Endothelial cell of umbilical vein (primary cell): ENCODE measurements at regions not wholly inside any gene's neighbourhood (a gene's known extent, or its start where the extent isn't known, plus 50 kb on each side); places are given as distances from the start of the nearest gene placed in this dataset.

Experiments
- BruUV-seq: library from RNA; stranded (reverse); fragments of 400-500 nt; replicated peaks from 2 replicates; lab custom pipeline; 2021; lab: Mats Ljungman, UMichigan
- CTCF ChIA-PET: fragments of 300-600, 350-600 bp; sonication (Branson Sonifier 250); formaldehyde crosslinking; loops from one replicate; lab custom pipeline; 2021; ENCODE audit warnings: antibody characterized with exemption, inconsistent platforms; lab: Charles Lee
- POLR2A ChIA-PET: fragments of 300-600, 350-600 bp; sonication (Branson Sonifier 250); formaldehyde crosslinking; loops from one replicate; lab custom pipeline; 2021; ENCODE audit warnings: antibody characterized with exemption, inconsistent platforms; lab: Charles Lee
- DNase-seq: peaks from one replicate; pipeline ENCODE4 v3.0.0-alpha.2; 2011; ENCODE audit warnings: low read depth, low spot score
- FAIRE-seq: peaks from 2 replicates; lab custom pipeline; 2011; peaks lifted over from hg19 to GRCh38; lab: Jason Lieb, UNC
- H2AFZ ChIP-seq: 2 replicates; pipeline ENCODE4 v1.6.0; 2012; ENCODE audit warnings: low read depth, low read length, control low read depth, inconsistent platforms
- H3K27ac ChIP-seq: 2 replicates; pipeline ENCODE4 v1.5.1; 2011; ENCODE audit warnings: low read depth, mild to moderate bottlenecking, control low read depth, low read length, moderate library complexity; ENCODE audit not compliant: insufficient read depth
- H3K27me3 ChIP-seq, 2 experiments: 2 replicates each; pipeline versions ENCODE4 v1.6.0 to v1.6.1; 2011; ENCODE audit warnings: low read length in 2 of 2, mixed read lengths in 1 of 2; ENCODE audit not compliant: control insufficient read depth in 2 of 2, insufficient read depth in 2 of 2
- H3K36me3 ChIP-seq, 2 experiments: 2 replicates in 1 of 2; 3 replicates in 1 of 2; pipeline ENCODE4 v1.5.1; 2011; ENCODE audit warnings: low read length in 2 of 2, mild to moderate bottlenecking in 1 of 2, moderate library complexity in 1 of 2; ENCODE audit not compliant: control insufficient read depth in 2 of 2, insufficient read depth in 2 of 2; ENCODE audit errors: extremely low read depth in 1 of 2
- H3K4me1 ChIP-seq: 3 replicates; pipeline ENCODE4 v1.5.1; 2011; ENCODE audit warnings: mild to moderate bottlenecking, low read length; ENCODE audit not compliant: control insufficient read depth, insufficient read depth; ENCODE audit errors: extremely low read depth
- H3K4me2 ChIP-seq: 2 replicates; pipeline ENCODE4 v1.6.1; 2011; ENCODE audit warnings: low read length, control low read depth, mixed read lengths; ENCODE audit not compliant: insufficient read depth
- H3K4me3 ChIP-seq, 3 experiments: fragments of 200-600 bp in 1 of 3; sonication (generic), shearing (Covaris generic) in 1 of 3; replicated peaks in 1 of 3; 2 replicates each; pipeline ENCODE4 v1.5.1; 2011 to 2016; ENCODE audit warnings: control low read depth in 3 of 3, low read length in 3 of 3, mild to moderate bottlenecking in 2 of 3, inconsistent platforms in 1 of 3, low read depth in 1 of 3, moderate library complexity in 1 of 3; ENCODE audit not compliant: insufficient read depth in 1 of 3
- H3K79me2 ChIP-seq: 2 replicates; pipeline ENCODE4 v1.6.0; 2012; ENCODE audit warnings: low read length, inconsistent platforms; ENCODE audit not compliant: control insufficient read depth, insufficient read depth
- H3K9ac ChIP-seq: replicated peaks from 2 replicates; pipeline ENCODE3; 2011; ENCODE audit warnings: low read length, control low read depth; ENCODE audit not compliant: insufficient read depth; ENCODE audit errors: extremely low read depth
- H3K9me1 ChIP-seq: replicated peaks from 3 replicates; pipeline ENCODE4 v1.6.0; 2011; ENCODE audit warnings: mild to moderate bottlenecking, low read length; ENCODE audit not compliant: control insufficient read depth, insufficient read depth; ENCODE audit errors: extremely low read depth
- H3K9me3 ChIP-seq: replicated peaks from 2 replicates; pipeline ENCODE4 v1.5.1; 2012; ENCODE audit warnings: low read length, inconsistent platforms; ENCODE audit not compliant: control insufficient read depth, insufficient read depth
- H4K20me1 ChIP-seq: replicated peaks from 2 replicates; pipeline ENCODE3; 2011; ENCODE audit warnings: mild to moderate bottlenecking, low read length; ENCODE audit not compliant: control insufficient read depth, insufficient read depth; ENCODE audit errors: extremely low read depth
- CTCF ChIP-seq, 2 donors: IDR thresholded peaks; 1 replicate in 1 of 2; 2 replicates in 1 of 2; pipeline ENCODE4 v1.5.1; 2011; ENCODE audit warnings: low read length in 2 of 2, mild to moderate bottlenecking in 2 of 2, moderate library complexity in 2 of 2, control low read depth in 1 of 2, inconsistent platforms in 1 of 2, low read depth in 1 of 2; ENCODE audit not compliant: insufficient read depth in 1 of 2; ENCODE audit errors: extremely low read depth in 1 of 2
- EZH2 ChIP-seq: IDR thresholded peaks from 2 replicates; pipeline ENCODE4 v1.6.1; 2012; ENCODE audit warnings: borderline replicate concordance, low read depth, mild to moderate bottlenecking, moderate library complexity, low read length, inconsistent platforms; ENCODE audit not compliant: severe bottlenecking
- FOS ChIP-seq: IDR thresholded peaks from 2 replicates; pipeline ENCODE4 v1.6.1; 2011; ENCODE audit warnings: mild to moderate bottlenecking, low read length, moderate library complexity, borderline replicate concordance; ENCODE audit not compliant: insufficient read depth
- GATA2 ChIP-seq: IDR thresholded peaks from 2 replicates; pipeline ENCODE4 v1.7.0; 2011; ENCODE audit warnings: low read depth, mild to moderate bottlenecking, moderate library complexity, mixed read lengths, low read length; ENCODE audit not compliant: insufficient read length, insufficient read depth
- JUN ChIP-seq: IDR thresholded peaks from 2 replicates; pipeline ENCODE4 v1.6.1; 2011; ENCODE audit warnings: borderline replicate concordance, low read depth; ENCODE audit not compliant: insufficient read length, insufficient read depth
- MAX ChIP-seq: IDR thresholded peaks from 2 replicates; pipeline ENCODE4 v1.6.1; 2011; ENCODE audit not compliant: insufficient read depth, insufficient read length
- MYC ChIP-seq: IDR thresholded peaks from one replicate; pipeline ENCODE4 v1.6.1; 2011; ENCODE audit warnings: mild to moderate bottlenecking, low read depth, low read length
- POLR2A ChIP-seq: IDR thresholded peaks from 2 replicates; pipeline ENCODE4 v1.6.1; 2012; ENCODE audit warnings: low read depth, mild to moderate bottlenecking, control low read depth, low read length
- POLR2AphosphoS5 ChIP-seq: IDR thresholded peaks from 2 replicates; pipeline ENCODE4 v1.6.1; 2012; ENCODE audit warnings: low read depth, mild to moderate bottlenecking, control low read depth, low read length, moderate library complexity; ENCODE audit not compliant: insufficient read depth
- dilution Hi-C: fragments of 300-500 bp; cut with MboI; formaldehyde crosslinking; loops from one replicate; pipeline ENCODE4 v1.15.0; 2019; ENCODE audit warnings: low sequenced_read_pairs; ENCODE audit not compliant: extremely low pct_ligation_motif_present
- intact Hi-C: fragments of 100-400 bp; cut with micrococcal nuclease; formaldehyde crosslinking; loops from one replicate; pipeline ENCODE4 v1.10.0; 2022

- Histone ChIP-seq H3K27ac (no peak overlapping the region), H3K36me3 (no peaks in the 10 kb centered on the region), H3K4me1 (no peaks in the 10 kb centered on the region), H3K9ac (no peak overlapping the region), H3K27me3 (no peaks in the 10 kb centered on the region), H3K9me3 (no peaks in the 10 kb centered on the region), H3K79me2 (no peaks in the 10 kb centered on the region), H3K4me2 (no peak overlapping the region), H3K4me3 (no peak overlapping the region), H3K9me1 (no peaks in the 10 kb centered on the region), H2AFZ (no peak overlapping the region), H4K20me1 (no peaks in the 10 kb centered on the region)
- BruUV-seq = no TSS peak
- FAIRE-seq (no peak), DNase-seq (peak; percentile 3)
- TF ChIP-seq MYC (no peak), FOS (no peak), JUN (no peak), POLR2AphosphoS5 (no peak), MAX (no peak), CTCF (IDR thresholded peaks at IDR 0.05; ENCODE audit: extremely low read depth in 1 of 2, insufficient read depth in 1 of 2, low read depth in 1 of 2, low read length in 2 of 2) (no peak), POLR2A (no peak), EZH2 (no peak), GATA2 (no peak)
- intact Hi-C loops (loop anchor here (10.0 kb wide), 1 partner anchor 1093 kb away; no protein-coding TSS in a partner anchor), dilution Hi-C loops (no loop called here)
- ChIA-PET CTCF (interaction anchor here (0.9 kb wide), 1 partner anchor 14 kb away, joined by 3 read pairs; no protein-coding TSS in a partner anchor), POLR2A (no interaction called here)
These were observed 358.9 kb upstream of the ARID1B start for GRCh38 chr6:156418253-156418652.
